ENCODE measurements at regions not wholly inside any gene's neighbourhood (a gene's known extent, or its start where the extent isn't known, plus 50 kb on each side); places are given as distances from the start of the nearest gene placed in this dataset.

DNA sequence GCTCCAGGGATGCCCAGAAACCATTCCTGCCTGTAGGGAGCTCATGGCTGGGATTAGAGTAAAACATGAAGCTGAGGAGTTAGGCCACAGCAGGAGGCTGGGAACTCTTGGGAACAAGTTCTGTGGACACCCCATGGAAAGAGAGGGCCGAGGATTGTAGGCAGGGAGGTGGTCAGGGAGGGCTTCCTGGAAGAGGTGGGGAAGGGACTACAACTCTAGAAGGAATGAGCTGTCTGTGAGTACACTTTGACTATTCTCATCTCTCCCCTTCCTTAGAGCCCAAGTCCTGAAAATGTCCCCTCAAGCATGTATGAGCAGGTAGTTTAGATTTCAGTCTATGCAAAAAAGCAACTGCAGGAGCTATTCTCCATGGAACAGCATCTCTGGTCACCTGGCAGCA lies 139.9 kb upstream of the GLI2 start:
- no peak for DNase-seq

- no peak for DNase-seq
These were observed 139.4 kb upstream of the GLI2 start for GRCh38 chr2:120596191-120596811.

GRCh38 chr2:120596990-120597594 lies 138.6 kb upstream of the GLI2 start:
- DNase-seq: peak; percentile 36

DNA sequence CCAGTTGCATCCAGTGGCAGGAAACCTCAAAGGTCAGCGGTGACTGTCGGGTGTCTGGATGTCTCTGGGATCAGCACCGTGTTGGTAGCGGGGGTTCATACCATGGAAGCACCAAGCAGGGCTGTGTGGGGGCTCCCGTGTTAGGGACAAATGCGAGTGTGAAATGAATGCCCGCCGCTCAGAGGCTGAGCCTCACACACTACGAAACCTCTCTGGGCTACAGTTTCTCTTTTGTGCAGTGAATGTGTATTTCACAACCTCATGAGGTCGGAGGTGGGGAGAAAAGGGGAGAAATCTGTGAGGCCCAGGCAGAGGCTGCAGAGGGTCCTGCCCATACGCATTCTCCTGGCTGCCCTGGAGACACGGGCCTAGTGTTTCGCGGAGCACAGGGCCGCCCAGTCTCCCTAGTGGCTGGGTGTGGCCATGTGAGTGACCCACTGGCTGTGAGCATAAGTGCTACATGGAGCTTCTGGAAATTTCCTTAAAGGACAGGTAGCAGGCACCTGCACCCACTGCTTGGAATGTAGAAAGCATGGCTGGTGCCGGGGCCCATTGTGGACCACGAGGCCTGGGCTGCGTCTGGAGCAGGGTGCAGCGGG lies 138.0 kb upstream of the GLI2 start:
- no peak for DNase-seq

- no peak for DNase-seq
These were observed 137.3 kb upstream of the GLI2 start for GRCh38 chr2:120598416-120598815.

- no peak for DNase-seq
These were observed 136.6 kb upstream of the GLI2 start for GRCh38 chr2:120599072-120599471.

GRCh38 chr2:120599656-120600055 lies 136.0 kb upstream of the GLI2 start:
- no peak for DNase-seq

- no peak for DNase-seq
These were observed 135.3 kb upstream of the GLI2 start for GRCh38 chr2:120600335-120600734.

DNA sequence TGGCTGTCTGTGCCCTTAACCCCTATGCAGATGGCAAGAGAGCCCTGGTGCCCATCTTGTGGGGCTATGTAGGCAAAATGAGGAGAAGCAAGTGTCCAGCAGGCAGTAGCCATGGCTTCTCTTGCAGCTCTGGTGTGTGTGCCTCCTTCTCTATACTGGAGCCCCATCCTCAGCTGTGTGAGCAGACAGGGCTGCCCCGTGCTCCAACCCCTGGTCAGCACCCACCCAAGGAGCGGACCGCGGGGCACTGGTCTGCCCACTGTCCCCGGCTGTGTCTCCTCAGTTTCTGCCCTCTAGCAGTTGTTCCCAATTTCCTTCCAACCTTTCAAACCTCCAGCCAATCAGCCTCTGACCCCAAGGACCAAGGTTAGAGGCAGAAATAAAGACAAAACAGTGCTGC lies 134.9 kb upstream of the GLI2 start:
- no peak for DNase-seq

- DNase-seq: no peak
These were observed 134.1 kb upstream of the GLI2 start for GRCh38 chr2:120601566-120601965.

DNA sequence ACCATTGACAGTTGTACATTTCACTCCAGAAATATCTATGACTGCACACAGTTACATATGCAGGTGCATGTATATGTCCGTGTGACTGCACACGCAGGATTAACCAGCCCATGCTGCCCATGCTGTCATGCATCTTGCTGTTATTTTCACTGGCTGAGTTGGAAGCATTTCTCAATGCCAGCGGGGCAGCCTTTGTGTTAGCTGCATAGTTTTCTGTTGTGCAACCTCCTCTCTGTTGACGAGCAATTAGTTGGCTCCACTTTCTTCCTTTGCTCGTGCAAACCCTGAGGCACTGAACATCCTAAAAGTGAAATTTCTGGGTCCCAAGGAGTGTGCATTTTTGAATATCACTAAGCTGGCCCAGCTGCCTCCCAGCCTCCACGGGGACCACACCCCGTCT lies 133.4 kb upstream of the GLI2 start:
- no peak for DNase-seq

DNA sequence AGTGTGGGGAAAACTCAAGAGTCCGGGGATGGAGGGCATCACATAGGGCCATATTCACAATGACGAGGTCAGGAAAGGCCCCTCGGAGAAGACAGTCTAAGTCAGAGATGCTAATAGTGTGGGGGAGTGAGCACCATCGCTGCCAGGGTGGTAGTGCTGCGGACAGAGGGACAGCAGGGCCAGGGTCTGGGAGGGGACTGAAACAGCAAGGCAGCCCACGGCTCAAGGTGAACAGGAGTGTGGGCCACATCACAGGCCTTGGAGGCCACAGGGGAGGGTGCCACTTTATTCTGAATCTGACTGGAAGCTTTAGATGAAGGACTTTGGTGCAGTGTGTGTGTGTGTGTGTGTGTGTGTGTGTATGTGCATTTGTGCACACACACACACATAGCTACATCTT lies 130.9 kb upstream of the GLI2 start:
- no peak for DNase-seq

DNA sequence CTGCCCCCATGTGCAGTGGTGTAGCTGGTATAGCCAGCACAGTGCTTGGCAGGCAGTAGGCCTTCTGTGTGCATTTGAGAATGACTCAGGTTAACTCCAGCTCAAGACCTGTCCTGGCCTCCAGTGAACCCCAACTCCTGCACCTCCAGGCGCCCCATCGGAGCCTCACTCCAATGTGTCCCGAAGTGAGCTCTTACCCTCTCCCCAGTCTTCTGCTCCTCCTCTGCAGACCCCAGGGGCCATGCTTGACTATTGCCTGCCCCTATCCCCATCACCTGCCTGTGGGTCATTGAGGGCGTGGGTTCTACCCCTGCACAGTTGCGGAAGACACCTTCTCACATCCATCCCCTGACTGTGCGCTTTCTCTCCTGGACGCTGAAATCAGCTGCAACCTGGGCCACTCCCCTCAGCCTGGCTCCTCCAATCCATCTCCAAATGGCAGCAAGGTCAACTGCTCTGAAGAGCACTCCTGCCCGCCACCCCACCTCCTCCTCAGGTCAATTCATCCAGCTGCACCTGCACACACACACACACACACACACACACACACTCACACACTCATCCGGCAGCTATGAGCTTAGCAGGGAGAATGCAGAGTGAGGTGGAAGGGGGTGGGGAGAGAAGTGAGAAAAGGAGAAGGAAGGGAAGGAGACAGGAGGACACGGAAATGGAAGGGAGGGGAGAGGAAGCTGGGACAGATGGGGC lies 130.3 kb upstream of the GLI2 start:
- DNase-seq: no peak

- DNase-seq: no peak
These were observed 129.4 kb upstream of the GLI2 start for GRCh38 chr2:120606280-120606679.

DNA sequence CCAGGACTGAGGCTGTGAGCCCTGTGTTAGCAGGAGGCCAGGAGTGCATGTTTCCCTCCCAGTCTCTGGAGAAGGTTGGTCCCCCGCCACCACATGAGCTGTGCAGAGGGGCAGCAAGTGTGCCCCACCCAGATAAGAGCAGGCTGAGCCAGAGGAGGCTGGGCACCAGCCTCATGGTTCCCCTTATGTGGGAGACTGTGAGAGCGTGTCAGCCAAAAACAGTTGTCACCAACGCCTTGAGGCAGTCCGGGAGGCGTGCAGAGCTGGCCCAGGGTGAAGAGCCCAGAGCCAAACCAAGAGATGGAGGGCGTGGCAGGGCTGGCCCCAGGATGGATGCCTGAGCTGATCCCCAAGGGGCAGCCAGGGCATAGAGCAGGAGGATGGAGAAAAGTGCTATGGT lies 128.7 kb upstream of the GLI2 start:
- DNase-seq: no peak

- no peak for DNase-seq
These were observed 128.2 kb upstream of the GLI2 start for GRCh38 chr2:120607506-120607905.

DNA sequence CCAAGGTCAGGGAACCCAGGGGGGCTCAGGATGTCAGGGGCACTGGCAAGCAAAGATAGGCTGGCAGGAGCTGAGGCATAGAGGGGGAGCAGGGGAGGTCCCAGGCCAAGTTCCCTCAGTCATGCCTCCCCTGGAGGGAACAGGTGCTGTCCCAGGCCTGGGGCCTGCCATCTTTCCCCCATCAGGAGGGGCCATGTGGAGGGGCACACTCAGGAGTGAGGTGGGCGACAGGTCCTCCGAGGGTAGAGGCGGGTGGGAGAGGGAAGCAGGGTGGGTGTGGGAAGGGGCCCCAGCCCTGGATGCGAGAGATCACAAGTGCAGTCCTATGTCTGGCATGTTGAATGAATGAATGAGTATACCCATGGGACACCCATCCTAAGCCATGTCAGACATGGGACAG lies 127.7 kb upstream of the GLI2 start:
- no peak for DNase-seq

DNA sequence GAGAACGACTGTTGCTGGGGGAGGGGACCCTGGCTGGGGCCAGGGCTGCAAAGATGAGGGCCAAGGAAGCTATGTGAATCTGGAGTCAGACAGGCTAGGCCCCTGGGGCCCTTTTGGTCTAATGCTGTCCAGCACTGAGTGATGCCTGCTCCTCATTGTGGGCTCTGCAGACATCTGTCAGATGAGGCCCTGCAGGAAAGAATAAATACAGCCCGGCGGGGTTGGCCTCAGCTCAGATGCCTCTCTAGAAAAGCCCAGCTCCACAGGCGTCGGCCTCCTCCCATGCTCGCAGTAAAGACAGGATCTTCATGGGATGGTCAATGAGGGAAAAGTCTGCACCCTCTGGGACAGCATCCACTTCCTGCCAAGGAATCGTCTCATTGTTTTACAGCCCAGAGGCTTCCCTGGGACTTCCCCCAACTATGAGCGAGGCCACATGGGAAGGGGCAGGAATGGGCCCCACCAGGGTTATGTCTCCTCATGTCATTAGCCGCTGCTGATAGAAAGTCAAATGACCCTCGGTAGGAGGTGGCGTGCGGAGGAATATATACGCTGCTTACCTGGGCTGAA lies 125.8 kb upstream of the GLI2 start:
- no peak for DNase-seq

GRCh38 chr2:120611016-120611415 lies 124.7 kb upstream of the GLI2 start:
- DNase-seq: no peak

DNA sequence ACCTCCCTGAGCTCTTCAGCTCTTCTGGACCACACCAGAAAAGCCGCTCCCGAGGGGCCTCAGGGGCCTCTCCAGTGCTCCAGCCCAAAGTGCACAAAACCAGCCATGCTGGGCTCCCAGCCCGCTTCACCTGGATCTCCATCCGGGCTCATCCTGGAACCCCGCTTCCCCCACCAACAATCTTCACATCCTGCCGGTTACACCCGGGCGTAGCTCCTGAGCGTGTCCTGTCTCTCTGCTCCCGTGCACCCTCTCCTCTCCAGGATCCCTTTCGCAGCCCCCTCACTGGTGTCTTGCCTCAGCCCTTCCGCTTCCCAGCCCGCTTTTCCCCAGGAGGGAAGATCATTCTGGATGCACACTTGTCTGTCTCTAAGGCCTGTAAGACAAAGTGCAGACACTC lies 123.7 kb upstream of the GLI2 start:
- no peak for DNase-seq

DNA sequence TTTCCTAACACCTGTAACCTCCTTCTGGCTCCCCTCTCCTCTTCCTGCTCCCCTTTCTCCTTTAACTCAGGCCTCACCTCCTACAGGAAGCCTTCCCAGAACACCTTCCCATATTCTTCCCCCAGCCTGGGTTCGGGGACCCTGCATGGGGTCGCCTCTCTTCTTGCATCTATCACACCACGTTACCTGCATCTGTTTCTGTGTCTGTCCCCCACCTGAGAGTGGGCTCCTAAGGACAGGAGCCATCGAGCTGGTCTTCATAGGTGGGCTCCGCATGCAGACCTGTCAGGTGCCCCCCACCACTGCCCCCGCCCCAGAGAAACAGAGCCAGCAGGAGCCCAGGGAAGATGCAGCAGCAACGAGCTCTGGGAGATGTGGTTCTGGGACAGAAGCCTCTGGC lies 123.2 kb upstream of the GLI2 start:
- DNase-seq: no peak

DNA sequence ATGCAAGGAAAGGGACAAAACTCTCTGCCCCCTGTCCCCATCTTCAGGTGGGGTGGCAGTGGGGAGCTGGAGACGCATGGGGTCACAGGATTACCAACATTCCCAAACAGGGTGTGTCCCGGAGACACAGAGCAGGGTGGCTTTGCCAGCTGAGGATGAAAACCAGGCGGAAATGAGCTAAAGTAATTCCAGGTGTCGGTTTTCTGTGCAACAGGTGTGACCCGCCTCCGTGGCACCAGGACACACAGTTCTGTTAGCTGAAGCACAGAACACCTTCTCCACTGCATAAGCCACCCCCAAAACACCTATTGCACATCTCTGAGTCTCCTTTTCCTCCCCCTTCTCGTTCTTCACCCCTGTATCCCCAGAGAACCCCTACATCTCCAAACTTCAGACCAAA lies 122.7 kb upstream of the GLI2 start:
- no peak for DNase-seq

- DNase-seq: peak; percentile 97
These were observed 121.7 kb upstream of the GLI2 start for GRCh38 chr2:120613742-120614571.
